AG09319 (cell line): ENCODE measurements at regions not wholly inside any gene's neighbourhood (a gene's known extent, or its start where the extent isn't known, plus 50 kb on each side); places are given as distances from the start of the nearest gene placed in this dataset.

Experiments
- DNase-seq: peaks from one replicate; pipeline ENCODE4 v3.0.0-alpha.2; 2010; ENCODE audit warnings: low read depth; ENCODE audit errors: extremely low read depth
- TF ChIP-seq, protein P1 (sequence below): IDR thresholded peaks from 2 replicates; pipeline ENCODE4 v1.5.1; 2011; ENCODE audit warnings: low read depth, mild to moderate bottlenecking, inconsistent platforms, low read length, moderate library complexity

DNA sequence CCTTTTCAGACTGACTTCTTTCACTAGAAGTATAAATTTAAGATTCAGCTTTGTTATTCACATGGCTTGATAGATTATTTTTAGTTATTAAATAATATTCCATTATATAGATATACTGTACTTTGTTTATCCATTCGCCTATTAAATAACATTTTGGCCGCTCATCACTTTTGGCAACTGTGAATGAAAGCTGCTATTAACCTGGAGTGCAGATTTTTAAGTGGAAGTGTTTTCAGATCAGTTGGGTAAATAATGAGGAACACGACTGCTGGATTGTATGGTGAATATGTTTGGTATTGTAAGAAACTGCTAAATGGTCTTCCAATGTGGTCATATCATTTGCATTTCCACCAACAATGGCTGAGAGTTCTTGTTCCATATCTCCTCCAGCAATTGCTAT lies 97.6 kb upstream of the ZNF804B start:
- no peak for DNase-seq

DNA sequence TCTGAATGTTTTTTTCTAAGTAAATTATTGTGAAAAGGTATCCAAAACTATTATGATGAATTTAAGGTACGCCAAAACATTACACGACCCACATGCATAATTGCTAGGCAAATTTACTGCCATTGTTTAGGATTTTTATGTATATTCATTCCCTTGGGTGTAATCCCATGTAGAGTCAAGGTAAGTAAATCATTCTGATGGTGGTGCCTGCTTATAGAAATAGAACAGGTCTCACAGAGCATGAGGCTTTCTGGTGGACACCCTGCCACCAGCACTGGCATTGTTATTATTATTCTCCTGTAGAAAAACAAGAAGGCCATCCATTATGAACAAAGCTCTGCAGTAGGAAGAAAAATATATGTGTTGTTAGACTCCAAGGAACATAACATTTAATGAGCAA lies 111.7 kb upstream of the ZNF804B start:
- DNase-seq, result no peak
- TF ChIP-seq, protein P1, sequence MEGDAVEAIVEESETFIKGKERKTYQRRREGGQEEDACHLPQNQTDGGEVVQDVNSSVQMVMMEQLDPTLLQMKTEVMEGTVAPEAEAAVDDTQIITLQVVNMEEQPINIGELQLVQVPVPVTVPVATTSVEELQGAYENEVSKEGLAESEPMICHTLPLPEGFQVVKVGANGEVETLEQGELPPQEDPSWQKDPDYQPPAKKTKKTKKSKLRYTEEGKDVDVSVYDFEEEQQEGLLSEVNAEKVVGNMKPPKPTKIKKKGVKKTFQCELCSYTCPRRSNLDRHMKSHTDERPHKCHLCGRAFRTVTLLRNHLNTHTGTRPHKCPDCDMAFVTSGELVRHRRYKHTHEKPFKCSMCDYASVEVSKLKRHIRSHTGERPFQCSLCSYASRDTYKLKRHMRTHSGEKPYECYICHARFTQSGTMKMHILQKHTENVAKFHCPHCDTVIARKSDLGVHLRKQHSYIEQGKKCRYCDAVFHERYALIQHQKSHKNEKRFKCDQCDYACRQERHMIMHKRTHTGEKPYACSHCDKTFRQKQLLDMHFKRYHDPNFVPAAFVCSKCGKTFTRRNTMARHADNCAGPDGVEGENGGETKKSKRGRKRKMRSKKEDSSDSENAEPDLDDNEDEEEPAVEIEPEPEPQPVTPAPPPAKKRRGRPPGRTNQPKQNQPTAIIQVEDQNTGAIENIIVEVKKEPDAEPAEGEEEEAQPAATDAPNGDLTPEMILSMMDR, result no peak

More for the DNA sequence above, 97.6 kb upstream of the ZNF804B start:
- TF ChIP-seq, protein P1, result no peak

DNA sequence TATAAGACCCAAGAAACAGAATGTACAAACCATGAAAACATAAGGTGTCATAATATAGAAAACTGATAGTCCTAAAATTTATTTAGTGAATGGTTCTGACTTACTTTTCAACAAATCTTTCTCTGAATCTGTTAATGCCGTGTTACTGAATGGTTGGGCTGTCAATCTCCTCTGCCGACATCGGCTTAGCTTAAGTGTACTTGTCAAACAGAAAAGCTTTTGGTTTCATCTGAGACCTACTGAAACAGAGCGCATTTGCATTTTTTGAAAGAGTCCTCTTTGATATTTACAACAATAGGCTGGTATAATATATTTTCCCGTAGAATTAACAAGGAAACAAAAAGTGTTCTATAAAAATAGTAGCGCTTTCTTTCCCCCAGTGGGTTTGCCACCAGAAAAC lies 120.9 kb upstream of the ZNF804B start:
- TF ChIP-seq, protein P1, result no peak
- no peak for DNase-seq

DNA sequence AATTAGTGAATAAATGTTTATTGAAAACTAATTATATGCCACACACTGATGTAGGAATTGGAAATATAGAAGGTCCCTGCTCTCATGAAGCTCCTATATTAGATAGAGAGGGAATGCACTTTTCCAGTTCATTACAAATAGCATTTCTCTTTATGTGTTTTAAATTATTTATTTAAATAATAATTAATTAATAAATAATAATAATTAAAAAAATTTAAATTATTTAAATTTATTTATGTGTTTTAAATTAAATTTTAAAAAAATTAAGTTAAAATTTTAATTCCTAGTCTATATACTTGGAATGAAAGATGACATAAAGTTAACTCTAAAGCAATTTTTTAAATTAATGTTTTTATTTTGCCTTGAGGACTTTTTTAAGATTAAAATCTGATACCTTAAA lies 121.7 kb upstream of the ZNF804B start:
- TF ChIP-seq, protein P1, result no peak
- DNase-seq, result no peak

DNA sequence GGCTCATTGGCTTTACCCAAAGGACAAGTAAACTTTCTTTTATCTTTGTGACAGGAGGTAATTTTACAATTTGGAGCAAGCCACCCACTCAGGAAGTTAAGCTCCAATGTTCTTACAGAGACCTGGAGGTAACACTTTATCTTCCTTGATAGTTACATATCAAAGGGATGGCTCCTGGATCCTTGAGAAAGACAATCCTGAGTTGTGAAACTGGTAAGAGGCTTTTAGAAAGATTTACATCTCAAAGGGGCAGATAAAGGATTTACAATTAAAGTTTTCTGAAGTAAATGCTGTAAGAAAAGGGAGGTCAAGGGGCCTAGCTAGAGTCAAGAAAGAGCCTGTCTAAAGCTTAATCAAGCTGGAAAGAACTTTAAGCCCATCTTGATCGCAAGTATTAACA lies 124.4 kb upstream of the ZNF804B start:
- TF ChIP-seq, protein P1, result no peak
- DNase-seq, result no peak

DNA sequence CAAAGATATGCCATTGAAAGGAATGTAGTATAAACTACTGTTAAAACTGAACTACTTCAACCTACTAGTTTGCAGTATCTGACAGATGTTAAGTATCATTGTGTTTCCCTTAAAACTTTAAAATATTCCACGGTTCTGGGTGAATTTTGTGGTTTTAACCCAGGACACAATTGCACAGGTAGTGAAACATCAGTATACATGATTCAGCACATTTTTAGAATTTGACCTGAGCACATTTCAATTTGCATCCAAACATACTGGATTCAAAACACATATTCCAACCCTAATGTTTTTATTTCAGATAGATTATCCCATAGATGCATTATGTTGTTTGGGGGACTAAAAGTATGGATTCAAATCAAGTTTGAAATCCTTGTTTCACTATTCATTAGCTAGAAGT lies 129.9 kb upstream of the ZNF804B start:
- TF ChIP-seq, protein P1, result no peak
- DNase-seq, result no peak

DNA sequence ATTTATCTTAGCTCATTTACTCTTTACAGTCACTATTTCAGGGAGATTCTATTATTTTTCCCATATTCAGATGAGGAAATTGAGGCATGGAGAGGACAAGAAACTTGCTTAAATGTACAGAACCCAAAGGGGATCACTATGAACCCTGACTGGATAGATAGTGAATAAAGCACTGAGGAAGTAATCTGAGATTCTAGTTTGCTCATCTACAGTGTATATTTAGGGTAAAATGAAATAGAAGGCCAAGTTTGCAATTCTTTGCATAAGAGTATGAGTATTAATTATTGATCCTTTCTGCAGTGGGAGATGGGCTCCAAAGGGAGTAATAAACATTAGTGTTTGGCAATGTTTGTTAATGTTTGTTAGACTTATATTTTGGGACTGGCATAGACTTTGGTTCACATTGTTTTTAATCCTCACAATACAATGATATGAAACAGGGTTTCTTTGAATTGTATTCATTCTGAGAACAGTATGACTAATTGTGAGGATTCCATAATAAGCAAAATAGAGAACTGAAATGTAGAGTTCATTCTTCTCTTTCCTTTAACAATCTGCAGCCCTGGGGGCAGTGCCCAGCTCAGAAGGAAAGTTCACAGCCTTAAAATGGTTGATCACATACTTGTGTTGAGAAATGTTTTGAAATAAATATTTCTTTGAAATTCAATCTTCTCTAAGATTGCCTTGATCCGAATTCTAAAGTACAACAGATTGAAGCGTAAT lies 131.0 kb upstream of the ZNF804B start:
- TF ChIP-seq, protein P1, result no peak
- DNase-seq, result no peak
